Keratinocyte (primary cell): ENCODE measurements at regions not wholly inside any gene's neighbourhood (a gene's known extent, or its start where the extent isn't known, plus 50 kb on each side); places are given as distances from the start of the nearest gene placed in this dataset.

Experiments used
- EZH2 ChIP-seq: IDR thresholded peaks from one replicate; pipeline ENCODE4 v1.6.1; 2012; ENCODE audit warnings: inconsistent platforms, mild to moderate bottlenecking, low read length, moderate library complexity
- TF ChIP-seq, protein P1 (sequence below), 3 experiments: IDR thresholded peaks in 1 of 3; conservative IDR thresholded peaks in 1 of 3; optimal IDR thresholded peaks in 1 of 3; 2 replicates in 2 of 3; 3 replicates in 1 of 3; pipeline versions ENCODE3 to v1.5.1; 2011; ENCODE audit warnings: low read length in 3 of 3, mild to moderate bottlenecking in 3 of 3, moderate library complexity in 2 of 3, control low read depth in 1 of 3, inconsistent platforms in 1 of 3; ENCODE audit not compliant: insufficient read depth in 2 of 3; ENCODE audit errors: extremely low read depth in 1 of 3

DNA sequence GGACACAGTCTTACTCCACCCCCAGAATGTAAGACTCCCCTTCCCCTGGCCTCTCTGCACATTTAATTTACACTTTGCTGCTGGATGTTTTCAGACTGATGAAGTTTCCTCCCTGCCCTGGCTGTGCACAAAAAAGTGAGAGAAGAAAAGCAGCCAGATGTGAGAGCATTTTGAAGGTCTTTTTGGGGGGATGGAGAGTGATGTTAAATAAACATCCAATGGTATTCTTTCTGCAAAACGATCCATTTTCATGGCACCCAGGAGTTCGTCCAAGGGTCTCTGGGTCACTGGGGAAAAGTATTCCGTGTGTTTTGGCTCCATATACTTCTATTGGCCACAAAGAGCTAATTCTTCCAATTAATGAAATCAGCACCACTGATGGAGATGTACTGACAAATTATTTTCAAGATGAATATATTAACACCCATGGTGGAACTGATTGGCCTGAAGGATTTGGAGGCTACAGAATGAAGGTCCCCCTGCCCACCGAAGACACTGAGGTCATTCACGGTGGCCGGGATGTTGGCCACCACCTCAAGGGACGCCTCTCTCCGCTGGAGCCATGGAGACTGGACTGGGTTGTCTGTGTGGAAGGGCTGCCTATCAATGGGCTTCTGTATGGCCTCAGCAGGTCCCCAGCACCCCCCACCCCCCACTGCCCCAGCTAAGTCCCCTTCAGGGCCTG is 107.6 kb upstream of the PKDCC start:
- TF ChIP-seq, protein P1, sequence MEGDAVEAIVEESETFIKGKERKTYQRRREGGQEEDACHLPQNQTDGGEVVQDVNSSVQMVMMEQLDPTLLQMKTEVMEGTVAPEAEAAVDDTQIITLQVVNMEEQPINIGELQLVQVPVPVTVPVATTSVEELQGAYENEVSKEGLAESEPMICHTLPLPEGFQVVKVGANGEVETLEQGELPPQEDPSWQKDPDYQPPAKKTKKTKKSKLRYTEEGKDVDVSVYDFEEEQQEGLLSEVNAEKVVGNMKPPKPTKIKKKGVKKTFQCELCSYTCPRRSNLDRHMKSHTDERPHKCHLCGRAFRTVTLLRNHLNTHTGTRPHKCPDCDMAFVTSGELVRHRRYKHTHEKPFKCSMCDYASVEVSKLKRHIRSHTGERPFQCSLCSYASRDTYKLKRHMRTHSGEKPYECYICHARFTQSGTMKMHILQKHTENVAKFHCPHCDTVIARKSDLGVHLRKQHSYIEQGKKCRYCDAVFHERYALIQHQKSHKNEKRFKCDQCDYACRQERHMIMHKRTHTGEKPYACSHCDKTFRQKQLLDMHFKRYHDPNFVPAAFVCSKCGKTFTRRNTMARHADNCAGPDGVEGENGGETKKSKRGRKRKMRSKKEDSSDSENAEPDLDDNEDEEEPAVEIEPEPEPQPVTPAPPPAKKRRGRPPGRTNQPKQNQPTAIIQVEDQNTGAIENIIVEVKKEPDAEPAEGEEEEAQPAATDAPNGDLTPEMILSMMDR (optimal IDR thresholded peaks at IDR 0.05 in 1 of 3, IDR thresholded peaks at IDR 0.05 in 1 of 3, conservative IDR thresholded peaks at IDR 0.05 in 1 of 3; ENCODE audit: extremely low read depth in 1 of 3, insufficient read depth in 2 of 3, low read length in 3 of 3) = no peak
- TF ChIP-seq EZH2 = no peak
